Common myeloid progenitor, CD34-positive (primary cell): ENCODE measurements at regions not wholly inside any gene's neighbourhood (a gene's known extent, or its start where the extent isn't known, plus 50 kb on each side); places are given as distances from the start of the nearest gene placed in this dataset.

Experiments
- CTCF ChIA-PET: fragments of 350-600 bp; sonication (Branson Sonifier 250); formaldehyde crosslinking; loops from one replicate; lab custom pipeline; 2021; ENCODE audit warnings: antibody characterized with exemption; lab: Charles Lee
- POLR2A ChIA-PET: fragments of 350-600 bp; sonication (Branson Sonifier 250); formaldehyde crosslinking; loops from one replicate; lab custom pipeline; 2021; ENCODE audit warnings: antibody characterized with exemption; lab: Charles Lee
- DNase-seq, 3 donors: peaks; one replicate each; pipeline versions ENCODE4 v3.0.0 to v3.0.0-alpha.2; 2013
- H3K27ac ChIP-seq, 2 experiments: 1 replicate in 1 of 2; 2 replicates in 1 of 2; pipeline ENCODE4 v1.7.0; 2013; ENCODE audit warnings: inconsistent platforms in 2 of 2, low read length in 2 of 2, mild to moderate bottlenecking in 2 of 2, low read depth in 1 of 2, moderate library complexity in 1 of 2; ENCODE audit not compliant: severe bottlenecking in 2 of 2, insufficient read depth in 1 of 2, poor library complexity in 1 of 2
- H3K27me3 ChIP-seq, 5 experiments: replicated peaks in 2 of 5; 1 replicate in 3 of 5; 2 replicates in 2 of 5; pipeline versions ENCODE4 v1.6.1 to v1.7.0; 2013; ENCODE audit warnings: low read length in 4 of 5, mild to moderate bottlenecking in 2 of 5, moderate library complexity in 2 of 5, inconsistent platforms in 1 of 5; ENCODE audit not compliant: insufficient read depth in 5 of 5, control insufficient read depth in 4 of 5
- H3K36me3 ChIP-seq, 4 experiments: 1 replicate in 2 of 4; 2 replicates in 2 of 4; pipeline versions ENCODE4 v1.6.1 to v1.7.0; 2013; ENCODE audit warnings: low read length in 3 of 4, control low read depth in 1 of 4, mild to moderate bottlenecking in 1 of 4; ENCODE audit not compliant: control insufficient read depth in 4 of 4, insufficient read depth in 4 of 4
- H3K4me1 ChIP-seq, 4 experiments: 1 replicate in 3 of 4; 2 replicates in 1 of 4; pipeline versions ENCODE4 v1.6.1 to v1.7.1; 2013; ENCODE audit warnings: low read length in 3 of 4, mild to moderate bottlenecking in 3 of 4, control low read depth in 1 of 4, inconsistent platforms in 1 of 4, moderate library complexity in 1 of 4; ENCODE audit not compliant: control insufficient read depth in 4 of 4, insufficient read depth in 4 of 4; ENCODE audit errors: control extremely low read depth in 1 of 4
- H3K4me3 ChIP-seq, 7 experiments: 1 replicate in 4 of 7; 2 replicates in 3 of 7; pipeline versions ENCODE4 v1.5.1 to v1.7.0; 2013; ENCODE audit warnings: mild to moderate bottlenecking in 7 of 7, low read length in 6 of 7, moderate library complexity in 6 of 7, inconsistent platforms in 2 of 7, low read depth in 2 of 7, control low read depth in 1 of 7; ENCODE audit not compliant: insufficient read depth in 4 of 7, control insufficient read depth in 1 of 7; ENCODE audit errors: extremely low read depth in 1 of 7
- H3K9me3 ChIP-seq, 5 experiments: 1 replicate in 4 of 5; 2 replicates in 1 of 5; pipeline versions ENCODE4 v1.6.1 to v1.7.1; 2013; ENCODE audit warnings: low read length in 4 of 5, mild to moderate bottlenecking in 2 of 5, inconsistent platforms in 1 of 5, low read depth in 1 of 5, moderate library complexity in 1 of 5; ENCODE audit not compliant: control insufficient read depth in 4 of 5, insufficient read depth in 2 of 5; ENCODE audit errors: control extremely low read depth in 1 of 5
- WGBS: methylation state at CpG from one replicate; pipeline ENCODE4 v1.1.5; 2013; ENCODE audit not compliant: insufficient coverage; 5-methylcytosine and 5-hydroxymethylcytosine counted together

DNA sequence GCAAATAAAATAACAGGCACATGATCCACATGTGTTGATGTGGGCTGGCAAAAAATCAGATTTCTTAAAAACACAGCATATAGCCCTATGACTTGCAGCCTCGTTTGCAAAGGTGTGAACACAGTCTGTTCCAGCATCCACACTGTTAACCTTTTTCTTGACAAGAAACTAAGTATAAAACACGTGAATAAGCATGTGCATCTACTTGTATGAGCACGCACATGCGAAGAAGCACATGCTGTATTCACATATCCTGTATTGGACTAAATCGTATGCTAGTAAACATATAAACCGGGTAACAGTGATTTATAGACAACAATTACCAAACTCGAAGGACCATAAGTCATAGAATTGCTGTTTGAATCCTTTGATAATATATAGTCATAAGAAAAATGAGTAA, 218.7 kb downstream of the HDGFL1 start:
- DNase-seq: no peak
- ChIA-PET CTCF (no interaction called here), POLR2A (no interaction called here)
- Histone ChIP-seq H3K4me3 (no peak overlapping the region), H3K4me1 (no peaks in the 10 kb centered on the region), H3K27me3 (no peaks in the 10 kb centered on the region), H3K27ac (no peak overlapping the region), H3K9me3 (no peaks in the 10 kb centered on the region), H3K36me3 (no peaks in the 10 kb centered on the region)
- 91% methylated on average over 4 of the region's 7 CpGs for WGBS

DNA sequence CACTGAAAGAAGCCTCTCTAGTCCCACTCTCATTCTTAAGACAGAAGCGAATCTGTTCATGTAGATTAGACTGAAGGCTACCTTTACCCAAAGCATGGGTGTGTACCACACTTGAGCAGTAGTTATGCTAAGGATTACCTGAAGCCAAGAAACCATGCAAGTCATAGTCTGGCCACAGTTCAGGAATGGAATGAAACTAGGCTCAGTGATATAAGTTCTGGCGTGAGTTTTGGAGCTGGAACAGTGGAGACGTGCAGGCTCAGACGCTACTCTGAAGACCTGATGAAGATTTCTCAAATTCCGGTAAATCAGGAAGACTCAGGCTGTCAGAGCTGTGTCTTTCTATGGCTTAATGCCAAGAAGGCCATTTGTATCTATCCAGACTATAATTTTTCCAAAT, 219.9 kb downstream of the HDGFL1 start:
- no peak for DNase-seq
- Histone ChIP-seq H3K36me3 (no peaks in the 10 kb centered on the region), H3K27ac (no peak overlapping the region), H3K27me3 (no peaks in the 10 kb centered on the region), H3K4me1 (no peaks in the 10 kb centered on the region), H3K9me3 (no peaks in the 10 kb centered on the region), H3K4me3 (no peak overlapping the region)
- POLR2A ChIA-PET: no interaction called here
- WGBS: 97% methylated on average over 3 of the region's 5 CpGs
- CTCF ChIA-PET: no interaction called here

DNA sequence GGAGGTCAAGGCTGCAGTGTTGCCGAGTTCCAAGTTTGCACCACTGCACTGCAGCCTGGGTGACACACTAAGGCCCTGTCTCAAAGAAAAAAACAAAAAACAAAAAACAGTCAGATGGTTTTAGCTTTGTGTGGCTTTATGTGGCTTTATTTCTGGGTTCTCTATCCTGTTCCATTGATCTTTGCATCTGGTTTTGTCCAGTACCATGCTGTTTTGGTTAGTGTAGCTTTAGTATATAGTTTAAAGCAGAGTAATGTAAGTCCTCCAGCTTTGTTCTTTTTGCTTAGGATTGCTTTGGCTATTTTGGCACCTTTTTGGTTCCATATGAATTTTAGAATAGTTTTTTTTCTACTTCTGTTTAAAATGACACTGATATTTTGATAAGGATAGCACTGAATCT, 225.5 kb downstream of the HDGFL1 start:
- H3K4me1 ChIP-seq: no peaks in the 10 kb centered on the region
- no peaks in the 10 kb centered on the region for H3K27me3 ChIP-seq
- H3K27ac ChIP-seq: no peak overlapping the region
- H3K4me3 ChIP-seq: no peak overlapping the region
- WGBS: no CpG with 5 or more reads among the region's 1 CpG
- no peak for DNase-seq
- peaks cover 0 to 6% (median 1%) of the 10 kb centered on the region in 5 experiments for H3K9me3 ChIP-seq
- ChIA-PET CTCF (no interaction called here), POLR2A (no interaction called here)
- no peaks in the 10 kb centered on the region for H3K36me3 ChIP-seq

DNA sequence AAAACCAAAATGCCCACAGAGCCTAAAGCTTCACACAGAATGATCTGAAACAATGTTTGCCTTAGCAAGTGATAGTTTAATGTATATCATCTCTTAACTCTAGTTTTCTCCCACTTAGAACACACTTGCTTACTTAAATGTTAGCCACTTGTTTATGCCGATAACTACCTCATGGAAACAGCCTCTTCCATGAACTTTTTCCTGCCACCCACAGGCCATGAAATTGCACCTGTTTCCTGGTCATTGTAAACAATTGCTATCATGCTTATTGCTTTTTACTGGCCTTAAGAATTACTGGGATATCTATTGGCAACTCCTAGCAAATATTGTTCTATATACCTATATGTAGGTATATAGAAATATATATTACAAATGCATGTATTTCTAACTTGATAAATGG, 231.1 kb downstream of the HDGFL1 start:
- no peaks in the 10 kb centered on the region for H3K27me3 ChIP-seq
- DNase-seq: no peak
- CTCF ChIA-PET: no interaction called here
- POLR2A ChIA-PET: no interaction called here
- H3K4me3 ChIP-seq: no peak overlapping the region
- no peak overlapping the region for H3K27ac ChIP-seq
- no peaks in the 10 kb centered on the region for H3K9me3 ChIP-seq
- 100% methylated on average over 1 of the region's 1 CpG for whole genome bisulfite sequencing
- H3K36me3 ChIP-seq: no peaks in the 10 kb centered on the region
- H3K4me1 ChIP-seq: no peaks in the 10 kb centered on the region

DNA sequence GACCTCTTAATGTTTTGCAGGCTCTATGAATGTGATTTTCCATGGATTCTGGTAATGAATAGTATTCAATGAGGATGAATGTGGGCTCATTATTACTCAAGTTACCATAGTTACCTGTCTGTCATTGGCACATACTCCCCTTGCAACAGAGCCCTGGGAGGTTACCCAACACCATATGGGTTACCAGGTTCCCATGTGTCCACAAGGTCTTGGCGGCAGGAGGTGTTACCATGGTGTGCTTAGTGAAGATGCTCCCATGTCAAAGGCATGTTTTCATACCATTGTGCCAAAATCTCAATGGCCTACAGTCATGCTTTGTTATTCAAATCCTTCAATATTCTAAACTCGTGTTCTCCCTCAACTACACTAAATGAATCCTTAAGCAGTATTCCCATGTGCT, 232.5 kb downstream of the HDGFL1 start:
- H3K4me1 ChIP-seq: no peaks in the 10 kb centered on the region
- 100% methylated on average over 1 of the region's 2 CpGs for WGBS
- no peaks in the 10 kb centered on the region for H3K36me3 ChIP-seq
- H3K27me3 ChIP-seq: no peaks in the 10 kb centered on the region
- H3K27ac ChIP-seq: no peak overlapping the region
- ChIA-PET CTCF (no interaction called here), POLR2A (no interaction called here)
- no peak for DNase-seq
- H3K4me3 ChIP-seq: no peak overlapping the region
- no peaks in the 10 kb centered on the region for H3K9me3 ChIP-seq

DNA sequence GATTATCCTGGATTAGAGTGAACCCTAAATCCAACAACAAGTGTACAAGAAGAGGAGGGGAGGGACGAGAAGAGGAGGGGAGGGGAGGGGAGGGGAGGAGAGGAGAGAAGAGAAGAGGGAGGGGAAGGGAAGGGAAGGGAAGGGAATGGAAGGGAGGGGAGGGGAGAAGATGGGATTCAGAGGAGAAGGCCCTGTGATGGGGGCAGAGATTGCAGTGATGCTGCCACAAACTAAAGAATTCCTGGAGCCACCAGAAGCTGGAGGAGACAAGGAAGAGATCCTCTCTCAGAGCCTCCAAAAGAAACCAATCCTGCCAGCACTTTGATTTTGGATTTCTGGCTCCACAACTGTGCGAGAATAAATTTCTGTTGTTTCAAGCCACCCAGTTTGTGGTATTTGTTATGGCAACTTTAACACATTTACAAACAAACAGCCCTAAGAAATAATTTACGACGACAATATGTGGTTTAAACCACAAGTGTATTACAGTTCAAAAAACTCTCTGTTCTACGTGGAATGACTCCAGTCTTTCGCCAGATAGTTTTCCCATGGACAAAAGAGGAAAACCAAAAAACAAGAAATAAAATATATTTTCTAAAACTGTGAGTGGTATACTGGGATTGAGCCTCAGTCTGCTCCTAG, 235.4 kb downstream of the HDGFL1 start:
- CTCF ChIA-PET: no interaction called here
- H3K27ac ChIP-seq: no peak overlapping the region

DNA sequence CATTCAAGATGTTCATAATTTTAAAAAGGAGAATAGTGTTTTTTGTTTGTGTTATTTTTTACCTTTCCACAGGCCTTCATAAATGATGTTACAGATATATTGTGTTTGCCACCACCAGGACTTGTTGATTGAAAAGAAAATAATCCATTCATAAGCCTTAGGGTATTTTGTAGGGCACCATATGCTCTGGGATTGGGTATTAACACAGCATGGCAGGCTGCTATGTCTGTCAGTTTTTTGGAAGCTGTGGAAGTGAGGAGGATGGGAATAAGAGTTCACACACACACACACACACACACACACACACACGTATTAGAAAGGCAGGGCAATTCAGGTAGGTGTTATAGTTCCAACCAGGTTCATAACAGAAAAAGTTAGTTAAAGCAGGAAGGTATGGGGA, 237.9 kb downstream of the HDGFL1 start:
- no peaks in the 10 kb centered on the region for H3K27me3 ChIP-seq
- H3K27ac ChIP-seq: no peak overlapping the region
- POLR2A ChIA-PET: no interaction called here
- DNase-seq: no peak
- no peak overlapping the region for H3K4me3 ChIP-seq
- no peaks in the 10 kb centered on the region for H3K9me3 ChIP-seq
- no CpG with 5 or more reads among the region's 1 CpG for WGBS
- no peaks in the 10 kb centered on the region for H3K4me1 ChIP-seq
- H3K36me3 ChIP-seq: no peaks in the 10 kb centered on the region
- CTCF ChIA-PET: no interaction called here

More for the DNA sequence above, 235.4 kb downstream of the HDGFL1 start:
- Histone ChIP-seq H3K36me3 (no peaks in the 10 kb centered on the region), H3K9me3 (no peaks in the 10 kb centered on the region), H3K27me3 (no peaks in the 10 kb centered on the region), H3K4me1 (no peaks in the 10 kb centered on the region), H3K4me3 (no peak overlapping the region)
- DNase-seq: peak; percentile 2 to 60 (median 44)
- POLR2A ChIA-PET: no interaction called here
- no CpG with 5 or more reads among the region's 6 CpGs for WGBS
